PC-3 (cell line): ENCODE measurements at regions not wholly inside any gene's neighbourhood (a gene's known extent, or its start where the extent isn't known, plus 50 kb on each side); places are given as distances from the start of the nearest gene placed in this dataset.

Source experiments
- EZH2 ChIP-seq: fragments of 300-600 bp; sonication (generic); IDR thresholded peaks from one replicate; pipeline ENCODE4 v1.6.1; 2017; ENCODE audit warnings: antibody characterized with exemption, mild to moderate bottlenecking, low read length; ENCODE audit not compliant: unreplicated experiment
- TF ChIP-seq, protein P1 (sequence below): fragments of 300-600 bp; sonication (generic); conservative IDR thresholded peaks from 2 replicates; pipeline ENCODE4 v1.5.1; 2017; ENCODE audit warnings: antibody characterized with exemption, low read depth, mild to moderate bottlenecking, low read length

DNA sequence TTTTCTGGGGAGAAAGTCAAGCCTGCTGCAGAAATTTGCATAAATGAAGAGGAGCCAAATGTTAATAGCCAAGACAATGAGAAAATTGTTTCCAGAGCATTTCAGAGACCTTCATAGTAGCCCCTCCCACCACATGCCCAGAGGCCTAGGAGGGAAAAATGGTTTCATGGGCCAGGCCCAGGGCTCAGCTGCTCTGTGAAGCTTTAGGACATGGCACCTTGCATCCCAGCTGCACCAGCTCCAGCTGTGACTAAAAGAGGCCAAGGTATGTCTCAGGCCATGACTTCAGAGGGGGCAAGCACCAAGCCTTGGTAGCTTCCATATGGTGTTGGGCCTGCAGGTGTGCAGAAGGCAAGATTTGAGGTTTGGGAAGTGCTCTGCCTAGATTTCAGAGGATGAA lies 258.8 kb upstream of the SATB1 start:
- TF ChIP-seq, protein P1, sequence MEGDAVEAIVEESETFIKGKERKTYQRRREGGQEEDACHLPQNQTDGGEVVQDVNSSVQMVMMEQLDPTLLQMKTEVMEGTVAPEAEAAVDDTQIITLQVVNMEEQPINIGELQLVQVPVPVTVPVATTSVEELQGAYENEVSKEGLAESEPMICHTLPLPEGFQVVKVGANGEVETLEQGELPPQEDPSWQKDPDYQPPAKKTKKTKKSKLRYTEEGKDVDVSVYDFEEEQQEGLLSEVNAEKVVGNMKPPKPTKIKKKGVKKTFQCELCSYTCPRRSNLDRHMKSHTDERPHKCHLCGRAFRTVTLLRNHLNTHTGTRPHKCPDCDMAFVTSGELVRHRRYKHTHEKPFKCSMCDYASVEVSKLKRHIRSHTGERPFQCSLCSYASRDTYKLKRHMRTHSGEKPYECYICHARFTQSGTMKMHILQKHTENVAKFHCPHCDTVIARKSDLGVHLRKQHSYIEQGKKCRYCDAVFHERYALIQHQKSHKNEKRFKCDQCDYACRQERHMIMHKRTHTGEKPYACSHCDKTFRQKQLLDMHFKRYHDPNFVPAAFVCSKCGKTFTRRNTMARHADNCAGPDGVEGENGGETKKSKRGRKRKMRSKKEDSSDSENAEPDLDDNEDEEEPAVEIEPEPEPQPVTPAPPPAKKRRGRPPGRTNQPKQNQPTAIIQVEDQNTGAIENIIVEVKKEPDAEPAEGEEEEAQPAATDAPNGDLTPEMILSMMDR = no peak
- TF ChIP-seq EZH2 = no peak
